Fibroblast of peridontal ligament (primary cell): ENCODE measurements at regions not wholly inside any gene's neighbourhood (a gene's known extent, or its start where the extent isn't known, plus 50 kb on each side); places are given as distances from the start of the nearest gene placed in this dataset.

ENCODE experiments used
- DNase-seq: peaks from one replicate; pipeline ENCODE4 v3.0.0-alpha.2; 2010; ENCODE audit errors: extremely low read depth

GRCh38 chr18:28723506-28723905 lies 546.6 kb upstream of the CDH2 start:
- no peak for DNase-seq

DNA sequence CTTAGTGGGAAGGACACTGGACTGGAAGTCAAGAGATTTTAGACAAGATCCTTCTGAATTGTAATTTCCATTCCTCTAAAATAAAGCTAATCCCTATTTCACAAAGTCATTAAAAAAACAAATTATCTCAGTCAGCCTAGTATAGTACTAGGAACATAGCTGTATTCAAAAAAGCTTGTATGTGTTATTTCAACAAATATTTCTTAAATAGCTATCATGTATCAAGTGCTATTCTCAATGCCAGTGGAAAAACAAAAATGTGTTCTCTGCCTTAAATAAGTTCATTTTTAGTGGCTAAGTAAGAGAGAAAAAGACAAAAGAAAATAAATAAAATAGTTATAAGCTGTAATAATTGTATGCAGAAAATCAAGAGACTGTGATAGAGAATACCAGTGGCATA lies 541.8 kb upstream of the CDH2 start:
- DNase-seq: peak; percentile 20

- no peak for DNase-seq
Observed at GRCh38 chr18:28716338-28716737, 539.4 kb upstream of the CDH2 start.

DNA sequence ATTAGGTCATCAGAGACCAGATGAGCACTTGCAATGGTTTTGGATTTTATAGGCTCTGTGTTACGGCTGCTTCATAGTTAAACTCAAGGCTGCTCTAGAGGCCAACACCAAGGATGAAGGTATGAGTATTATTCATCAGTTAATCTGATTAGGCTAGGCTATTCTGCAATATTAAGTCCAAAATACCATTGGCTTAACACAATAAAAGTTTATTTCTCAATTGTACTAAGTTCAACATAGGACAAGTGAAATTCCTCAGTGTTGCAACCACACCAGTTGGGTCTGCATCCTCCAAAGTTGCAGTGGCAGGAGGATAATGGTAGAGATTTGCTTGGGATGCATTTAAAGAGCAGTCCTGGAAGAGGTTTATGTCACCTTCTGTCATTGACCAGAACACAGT lies 538.3 kb upstream of the CDH2 start:
- no peak for DNase-seq

GRCh38 chr18:28714498-28714897 lies 537.6 kb upstream of the CDH2 start:
- DNase-seq: no peak

DNA sequence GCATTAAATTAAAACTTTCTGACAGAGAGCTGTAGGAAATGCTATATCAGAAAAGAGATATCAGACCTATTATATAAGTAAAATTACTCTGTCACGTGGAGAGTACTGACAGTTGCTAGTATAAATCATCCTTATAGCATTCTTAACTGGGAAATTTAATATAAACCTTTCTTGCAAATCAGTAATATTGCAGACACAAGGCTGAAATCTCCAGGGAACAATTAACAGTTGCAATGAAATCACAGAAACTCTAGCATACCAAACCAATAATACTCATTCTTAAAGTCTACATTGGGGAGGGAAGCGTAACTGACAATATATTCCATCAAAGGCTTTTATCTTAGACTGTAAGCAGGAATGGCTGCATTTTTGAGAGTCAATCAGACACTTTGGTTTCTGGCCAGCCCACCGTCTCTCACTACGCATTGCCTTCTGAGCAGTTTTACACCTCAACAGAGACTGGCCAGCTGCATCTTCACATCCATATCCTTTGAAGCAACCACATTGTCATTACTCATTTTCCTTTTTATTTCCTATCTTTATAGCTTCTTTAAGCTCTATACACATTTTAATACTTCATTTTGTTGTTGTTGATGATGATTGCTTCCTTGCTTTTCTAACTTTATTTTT lies 536.0 kb upstream of the CDH2 start:
- no peak for DNase-seq

- no peak for DNase-seq
Observed at GRCh38 chr18:28712172-28712571, 535.2 kb upstream of the CDH2 start.

- DNase-seq: no peak
Observed at GRCh38 chr18:28711096-28711495, 534.2 kb upstream of the CDH2 start.

- DNase-seq: no peak
Observed at GRCh38 chr18:28707006-28707405, 530.1 kb upstream of the CDH2 start.

- DNase-seq: no peak
Observed at GRCh38 chr18:28706397-28706796, 529.5 kb upstream of the CDH2 start.

DNA sequence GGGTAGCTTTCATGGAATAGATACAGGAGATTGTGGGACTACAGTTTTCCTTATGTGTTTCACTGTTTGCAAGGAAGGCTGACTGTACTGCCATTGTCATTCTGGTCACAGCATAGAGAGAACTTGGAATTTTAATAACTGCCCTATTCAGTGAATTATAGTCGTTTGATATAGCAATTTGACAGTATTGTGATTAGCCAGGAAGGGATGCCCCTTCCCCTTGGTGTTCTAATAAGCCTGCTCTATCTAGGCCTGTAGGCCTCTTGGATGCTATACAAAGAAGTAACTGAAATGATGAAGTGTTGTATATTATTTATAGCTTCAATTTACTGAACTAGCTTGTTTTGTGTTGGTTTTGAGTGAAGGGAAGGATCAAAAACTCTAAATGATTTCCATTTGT lies 528.6 kb upstream of the CDH2 start:
- no peak for DNase-seq

- DNase-seq: no peak
Observed at GRCh38 chr18:28692337-28692736, 515.4 kb upstream of the CDH2 start.

DNA sequence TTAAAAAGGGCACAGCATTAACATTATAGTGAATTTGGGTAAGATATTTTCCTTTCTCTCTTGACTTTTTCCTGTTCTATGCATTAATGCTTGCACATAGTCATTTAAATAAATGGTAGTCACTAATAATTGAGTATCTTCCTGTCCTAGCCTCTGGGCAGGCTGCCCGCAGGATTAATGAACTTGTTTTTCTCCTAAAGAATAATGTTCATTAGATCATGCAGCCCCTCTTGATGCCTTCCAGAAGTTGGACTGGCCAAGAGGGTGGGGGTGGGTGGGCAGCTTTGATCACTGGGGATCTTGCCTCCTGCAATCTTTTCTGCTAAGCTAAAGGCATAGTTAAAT lies 514.5 kb upstream of the CDH2 start:
- no peak for DNase-seq

DNA sequence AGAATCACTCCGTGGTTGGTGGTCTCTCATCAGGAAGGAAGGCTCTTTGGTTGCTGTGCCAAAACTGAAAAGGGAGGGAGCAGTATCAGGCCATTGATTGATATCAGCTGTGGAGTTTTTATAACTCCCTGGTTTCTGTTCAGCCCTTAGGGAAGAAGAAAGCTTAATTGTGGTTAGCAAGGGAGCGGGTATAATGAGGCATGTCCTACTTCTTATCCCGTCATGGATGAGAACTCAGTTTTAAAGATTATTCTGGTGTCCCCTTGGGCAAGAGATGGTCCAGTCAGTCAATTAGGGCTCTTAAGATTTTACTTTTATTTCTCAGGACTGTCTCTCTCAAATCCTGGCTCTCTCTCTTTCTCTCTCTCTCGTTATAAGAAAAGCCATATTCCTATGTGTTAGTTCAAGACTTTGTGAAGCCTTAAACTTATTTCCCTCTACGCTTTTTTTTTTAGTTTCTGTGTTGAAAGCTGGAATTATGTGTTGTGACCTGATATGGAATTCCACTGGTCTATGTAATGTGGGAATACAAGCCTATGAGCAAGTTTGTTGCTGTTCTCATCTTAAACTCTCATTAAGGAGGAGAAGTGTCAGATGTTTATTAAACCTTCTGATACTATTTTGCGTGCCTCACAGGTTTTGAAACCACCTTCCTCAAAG lies 514.0 kb upstream of the CDH2 start:
- DNase-seq: peak; percentile 11

DNA sequence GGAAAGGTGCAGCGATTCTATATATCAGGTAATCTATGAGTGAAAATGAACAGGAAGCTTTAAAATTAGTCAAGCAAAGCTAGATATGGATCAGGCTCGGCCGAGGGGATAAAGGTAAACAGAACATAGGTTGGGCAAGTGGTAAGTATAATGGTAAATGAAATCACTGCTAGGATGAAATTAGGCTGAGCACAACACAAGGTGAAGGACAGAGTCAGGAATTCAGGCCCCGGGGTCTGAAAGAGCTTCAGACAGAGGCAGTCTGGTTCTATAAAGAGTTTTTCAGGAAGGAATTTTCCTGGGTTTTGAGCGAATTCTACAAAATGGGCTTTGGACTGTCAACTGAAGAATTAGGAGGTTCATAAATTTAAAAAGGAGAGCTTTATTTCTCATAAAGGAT lies 513.2 kb upstream of the CDH2 start:
- no peak for DNase-seq

DNA sequence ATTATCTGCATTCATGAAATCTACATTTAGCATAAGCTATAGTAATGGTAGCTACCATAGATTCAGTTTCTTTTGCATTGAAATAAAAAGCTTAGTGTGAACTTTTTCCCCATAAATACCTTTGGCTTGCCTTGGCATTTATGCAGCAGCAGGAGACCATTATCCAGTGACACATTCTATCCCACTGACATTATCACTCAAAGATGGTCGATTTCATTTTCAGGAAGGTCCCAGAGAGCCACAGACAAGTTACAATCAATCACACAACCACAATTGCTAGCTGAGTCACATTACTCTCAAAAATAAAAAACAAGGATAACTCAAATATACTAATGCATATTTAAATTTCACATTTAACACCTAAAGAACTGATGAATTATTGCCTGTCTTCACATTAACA lies 512.7 kb upstream of the CDH2 start:
- no peak for DNase-seq

- peak; percentile 12 for DNase-seq
Observed at GRCh38 chr18:28684746-28685355, 507.9 kb upstream of the CDH2 start.

- DNase-seq: no peak
Observed at GRCh38 chr18:28682912-28683311, 506.0 kb upstream of the CDH2 start.

DNA sequence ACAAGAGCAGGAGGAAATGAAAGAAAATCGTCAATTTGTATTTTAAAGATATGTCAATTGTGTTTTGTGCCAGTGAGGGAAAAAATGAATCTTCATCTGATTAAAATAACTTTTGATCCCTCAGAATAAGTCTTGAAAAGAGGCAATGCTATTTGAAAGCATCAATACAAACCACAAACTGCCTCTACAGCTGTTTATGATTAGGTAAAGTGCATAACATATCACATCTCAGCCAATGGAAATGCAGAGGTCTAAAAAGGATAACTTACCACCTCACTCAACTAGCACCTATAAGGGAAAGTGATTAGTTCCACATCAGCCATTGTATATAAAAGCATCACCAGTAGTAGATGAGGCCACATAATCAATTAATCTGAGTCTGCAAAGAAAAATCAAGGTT lies 492.2 kb upstream of the CDH2 start:
- peak; percentile 62 for DNase-seq

- DNase-seq: no peak
Observed at GRCh38 chr18:28666216-28666615, 489.3 kb upstream of the CDH2 start.

GRCh38 chr18:28657961-28658360 lies 481.0 kb upstream of the CDH2 start:
- DNase-seq: no peak

DNA sequence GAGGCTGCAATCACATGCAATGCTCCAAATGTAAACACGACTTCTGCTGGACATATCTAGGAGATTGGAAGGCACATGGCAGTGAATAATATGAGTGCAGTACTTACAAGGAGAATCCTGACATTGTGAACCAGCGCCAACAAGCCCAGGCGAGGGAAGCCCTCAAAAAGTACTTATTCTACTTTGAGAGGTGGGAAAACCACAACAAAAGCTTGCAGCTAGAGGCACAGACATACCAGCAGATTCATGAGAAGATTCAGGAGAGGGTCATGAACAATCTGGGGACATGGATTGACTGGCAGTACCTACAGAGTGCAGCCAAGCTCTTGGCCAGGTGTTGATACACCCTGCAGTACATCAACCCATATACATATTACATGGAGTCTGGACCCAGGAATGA lies 475.7 kb upstream of the CDH2 start:
- no peak for DNase-seq

- no peak for DNase-seq
Observed at GRCh38 chr18:28651298-28651697, 474.4 kb upstream of the CDH2 start.

DNA sequence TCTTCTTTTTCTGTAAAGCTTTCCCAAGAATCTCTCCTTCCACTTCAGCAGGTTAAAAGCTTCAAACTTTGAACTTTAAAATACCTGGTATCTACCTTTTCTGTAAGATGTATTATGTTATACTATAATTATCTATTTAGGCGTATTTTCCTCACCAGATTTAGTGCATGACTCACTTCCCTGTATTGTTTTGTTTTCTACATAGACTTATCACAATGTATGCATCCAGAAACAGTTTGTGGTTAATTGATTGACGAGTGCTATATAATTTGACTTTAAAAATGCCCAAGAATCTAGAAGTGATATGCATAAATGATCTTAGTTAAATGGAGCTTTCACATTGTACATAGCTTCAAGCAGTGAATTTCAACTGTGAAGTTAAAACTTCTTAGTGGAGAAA lies 473.9 kb upstream of the CDH2 start:
- DNase-seq: no peak
